GM23248 (cell line): ENCODE measurements at regions not wholly inside any gene's neighbourhood (a gene's known extent, or its start where the extent isn't known, plus 50 kb on each side); places are given as distances from the start of the nearest gene placed in this dataset.

ENCODE experiments used
- EZH2 ChIP-seq: fragments of 200-600 bp; sonication (generic); IDR thresholded peaks from 2 replicates; pipeline ENCODE4 v1.6.1; 2018; ENCODE audit warnings: antibody characterized with exemption, mild to moderate bottlenecking; ENCODE audit not compliant: insufficient read depth, poor library complexity, severe bottlenecking
- EZH2phosphoT487 ChIP-seq: fragments of 200-600 bp; sonication (generic); IDR thresholded peaks from 2 replicates; pipeline ENCODE4 v1.6.1; 2018; ENCODE audit warnings: antibody characterized with exemption, moderate library complexity, mild to moderate bottlenecking, low read depth; ENCODE audit not compliant: insufficient read depth

GRCh38 chr5:91494447-91494996 is 111.4 kb upstream of the ARRDC3 start:
- TF ChIP-seq EZH2phosphoT487 (no peak), EZH2 (no peak)
